Fibroblast of mammary gland (primary cell): ENCODE measurements at regions not wholly inside any gene's neighbourhood (a gene's known extent, or its start where the extent isn't known, plus 50 kb on each side); places are given as distances from the start of the nearest gene placed in this dataset.

Experiments
- DNase-seq: peaks from one replicate; pipeline ENCODE4 v3.0.0-alpha.2; 2010; ENCODE audit warnings: low read depth
- H3K4me3 ChIP-seq: 2 replicates; pipeline ENCODE4 v1.5.1; 2011; ENCODE audit warnings: low read depth, mild to moderate bottlenecking, low read length, moderate library complexity; ENCODE audit not compliant: control insufficient read depth
- CTCF ChIP-seq: conservative IDR thresholded peaks from 2 replicates; pipeline ENCODE4 v1.5.1; 2011; ENCODE audit warnings: low read depth, low read length, inconsistent platforms; ENCODE audit not compliant: control insufficient read depth, insufficient read depth

DNA sequence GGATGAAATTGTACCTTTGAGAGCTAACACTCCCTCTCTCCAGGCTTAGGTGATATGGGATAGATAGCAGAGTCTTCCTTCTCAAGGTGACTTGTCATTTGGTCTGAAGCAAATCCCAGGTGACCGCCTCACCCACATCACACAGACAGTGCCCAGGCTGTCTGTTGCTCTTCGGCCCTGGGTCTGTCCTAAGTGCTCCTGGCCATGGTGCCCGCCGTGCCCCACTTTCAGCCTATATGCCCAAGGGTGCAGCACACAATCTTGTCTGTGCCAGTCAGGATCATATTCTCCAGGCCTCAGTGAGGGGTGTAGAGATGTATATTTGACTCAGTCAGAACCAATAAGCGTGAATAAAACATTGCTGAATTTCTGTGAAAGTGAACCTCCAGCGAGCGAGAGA lies 326.8 kb downstream of the DYSF start:
- no peak overlapping the region for H3K4me3 ChIP-seq
- no peak for TF ChIP-seq CTCF
- no peak for DNase-seq

- TF ChIP-seq CTCF, result no peak
- no peak for DNase-seq
- no peak overlapping the region for H3K4me3 ChIP-seq
Observed at GRCh38 chr2:71779774-71780105, 326.4 kb downstream of the DYSF start.

DNA sequence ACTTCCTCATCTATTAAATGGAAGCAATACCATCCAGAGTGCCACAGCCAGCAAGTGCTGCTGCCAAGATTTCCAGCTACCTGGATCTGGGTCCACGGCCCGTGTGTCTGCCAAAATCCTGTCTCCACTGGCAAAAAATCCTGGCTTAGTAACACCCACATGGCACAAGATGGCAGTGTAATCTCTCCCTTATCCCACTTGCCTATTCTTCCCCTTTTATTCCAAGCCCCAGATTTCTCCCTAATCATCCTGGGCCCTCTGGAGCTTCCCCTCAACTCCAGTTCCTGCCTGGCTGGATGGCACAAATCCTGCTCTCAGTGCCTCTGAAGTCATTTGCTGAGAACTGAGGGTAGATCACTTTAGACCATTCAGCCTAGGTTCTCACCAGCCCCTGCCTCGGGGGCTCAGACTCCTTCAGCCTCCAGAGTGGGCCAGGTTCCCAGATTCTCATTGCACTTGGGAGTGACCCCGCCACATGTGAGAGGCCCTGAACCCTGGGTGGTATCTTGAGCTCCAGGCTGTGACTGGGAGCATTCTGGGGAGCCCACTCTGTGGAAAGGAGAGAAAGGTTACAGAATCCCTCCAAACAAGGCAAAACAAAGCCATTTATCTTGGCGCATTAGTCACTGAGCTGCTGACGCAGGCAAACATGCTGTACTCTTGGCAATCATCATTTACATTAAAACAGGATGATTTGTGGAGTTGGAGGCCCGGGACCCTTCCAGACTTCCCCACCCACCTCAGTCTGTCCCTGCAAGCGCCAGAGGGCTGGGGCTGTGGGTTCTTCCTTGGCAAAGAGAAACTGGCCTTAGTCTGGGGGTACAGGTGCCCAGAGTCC lies 325.8 kb downstream of the DYSF start:
- DNase-seq, result peak; percentile 88
- no peak overlapping the region for H3K4me3 ChIP-seq
- peak; percentile 26 for TF ChIP-seq CTCF

DNA sequence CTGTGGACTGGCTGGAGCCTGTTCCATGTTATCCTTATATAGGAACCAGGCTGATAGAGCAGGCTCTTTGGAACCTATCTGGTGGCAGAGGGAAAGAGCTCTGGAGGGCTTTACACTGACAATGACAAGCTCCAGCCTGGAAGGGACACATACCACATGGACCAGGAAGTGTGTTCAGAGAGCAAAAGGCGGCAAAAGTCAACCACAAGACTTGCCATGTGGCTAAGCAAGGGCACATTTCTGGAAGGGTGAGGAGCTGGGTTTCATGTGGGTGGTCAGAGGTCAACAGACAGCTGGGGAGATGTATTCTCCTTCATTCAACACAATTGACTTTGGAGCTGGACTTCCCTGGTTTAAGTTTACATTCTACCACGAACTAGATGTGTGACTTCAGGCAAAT lies 325.2 kb downstream of the DYSF start:
- H3K4me3 ChIP-seq, result no peak overlapping the region
- no peak for TF ChIP-seq CTCF
- no peak for DNase-seq

- no peak overlapping the region for H3K4me3 ChIP-seq
- no peak for TF ChIP-seq CTCF
- no peak for DNase-seq
Observed at GRCh38 chr2:71777946-71778345, 324.6 kb downstream of the DYSF start.

- TF ChIP-seq CTCF, result no peak
- DNase-seq, result no peak
- no peak overlapping the region for H3K4me3 ChIP-seq
Observed at GRCh38 chr2:71776227-71776626, 322.9 kb downstream of the DYSF start.

DNA sequence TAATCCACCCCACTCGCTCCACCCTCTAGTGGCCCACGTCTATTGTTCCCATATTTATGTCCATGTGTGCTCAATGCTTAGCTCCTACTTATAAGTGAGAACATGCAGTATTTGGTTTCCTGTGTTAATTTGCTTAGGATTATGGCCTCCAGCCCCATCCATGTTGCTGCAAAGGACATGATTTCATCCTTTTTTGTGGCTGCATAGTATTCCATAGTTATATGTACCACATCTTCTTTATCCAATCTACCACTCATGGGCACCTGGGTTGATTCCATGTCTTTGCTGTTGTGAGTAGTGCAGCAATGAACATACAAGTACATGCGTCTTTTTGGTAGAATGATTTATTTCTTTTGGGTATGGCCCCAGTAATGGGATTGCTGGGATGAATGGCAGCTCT lies 319.9 kb downstream of the DYSF start:
- no peak overlapping the region for H3K4me3 ChIP-seq
- no peak for DNase-seq
- TF ChIP-seq CTCF, result no peak
